Thymus (tissue), 11 donors: ENCODE measurements at regions not wholly inside any gene's neighbourhood (a gene's known extent, or its start where the extent isn't known, plus 50 kb on each side); places are given as distances from the start of the nearest gene placed in this dataset.

ENCODE experiments used
- DNase-seq, 9 donors: peaks; one replicate each; pipeline ENCODE4 v3.0.0-alpha.2; 2013; ENCODE audit warnings: low spot score in 9 of 9, low read depth in 6 of 9, missing footprints in 1 of 9
- H3K27ac ChIP-seq, 2 donors: one replicate each; pipeline ENCODE4 v1.5.1; 2013; ENCODE audit warnings: control low read depth in 1 of 2, low read depth in 1 of 2, low read length in 1 of 2, mild to moderate bottlenecking in 1 of 2, moderate library complexity in 1 of 2
- H3K27me3 ChIP-seq, 2 donors: one replicate each; pipeline ENCODE4 v1.5.1; 2013; ENCODE audit warnings: low read length in 1 of 2; ENCODE audit not compliant: control insufficient read depth in 2 of 2, insufficient read depth in 1 of 2
- H3K36me3 ChIP-seq, 2 donors: one replicate each; pipeline ENCODE4 v1.5.1; 2013; ENCODE audit warnings: low read length in 1 of 2, mild to moderate bottlenecking in 1 of 2, moderate library complexity in 1 of 2; ENCODE audit not compliant: control insufficient read depth in 2 of 2, insufficient read depth in 2 of 2
- H3K4me1 ChIP-seq, 2 donors: one replicate each; pipeline ENCODE4 v1.5.1; 2013; ENCODE audit warnings: low read length in 2 of 2; ENCODE audit not compliant: control insufficient read depth in 2 of 2, insufficient read depth in 2 of 2
- H3K4me3 ChIP-seq, 2 donors: one replicate each; pipeline ENCODE4 v1.5.1; 2013; ENCODE audit warnings: low read length in 2 of 2, control low read depth in 1 of 2, mild to moderate bottlenecking in 1 of 2
- H3K9me3 ChIP-seq, 2 donors: one replicate each; pipeline ENCODE4 v1.5.1; 2013; ENCODE audit warnings: low read length in 1 of 2, mild to moderate bottlenecking in 1 of 2; ENCODE audit not compliant: control insufficient read depth in 2 of 2, insufficient read depth in 1 of 2
- WGBS: extraction: QIAGEN DNeasy Blood & Tissue Kit; methylation state at CpG from one replicate; pipeline ENCODE4 v1.1.7; 2013; 5-methylcytosine and 5-hydroxymethylcytosine counted together
- donor health status: healthy.

DNA sequence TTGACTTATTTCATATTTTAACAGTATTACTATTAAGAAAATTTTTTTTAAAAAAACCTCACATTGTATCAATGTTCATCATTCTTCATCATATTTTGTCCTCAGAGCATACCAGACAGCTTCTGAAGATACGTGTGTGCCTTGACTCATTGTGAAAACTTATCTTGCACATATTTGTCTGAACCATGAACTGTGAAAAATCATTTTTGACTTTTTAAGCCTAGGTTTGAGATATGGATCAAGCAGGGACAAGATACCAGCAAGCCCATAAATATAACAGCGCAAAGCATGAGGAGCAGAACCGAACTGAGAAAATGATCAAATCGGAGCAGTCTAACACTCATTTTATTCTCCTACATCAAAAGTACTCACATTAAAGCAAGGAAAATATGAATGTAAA is 506.0 kb downstream of the BRINP3 start:
- WGBS = 92% methylated on average over 4 of the region's 4 CpGs
- Histone ChIP-seq H3K27ac (no peak overlapping the region), H3K27me3 (no peaks in the 10 kb centered on the region), H3K4me3 (no peak overlapping the region), H3K4me1 (no peaks in the 10 kb centered on the region), H3K9me3 (no peaks in the 10 kb centered on the region), H3K36me3 (no peaks in the 10 kb centered on the region)
- no peak for DNase-seq

DNA sequence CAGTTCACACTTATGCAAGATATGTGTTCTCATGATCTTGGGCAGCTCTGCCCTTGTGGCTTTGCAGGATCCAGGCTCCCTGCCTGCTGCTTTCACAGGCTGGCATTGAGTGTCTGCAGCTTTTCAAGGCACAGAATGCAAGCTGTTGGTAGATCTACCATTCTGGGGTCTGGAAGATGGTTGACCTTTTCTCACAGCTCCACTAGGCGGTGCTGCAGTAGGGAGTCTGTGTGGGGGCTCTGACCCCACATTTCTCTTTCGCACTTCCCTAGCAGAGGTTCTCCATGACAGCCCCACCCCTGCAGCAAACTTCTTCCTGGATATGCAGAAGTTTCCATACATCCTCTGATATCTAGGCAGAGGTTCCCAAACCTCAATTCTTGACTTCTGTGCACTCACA is 500.5 kb downstream of the BRINP3 start:
- Histone ChIP-seq H3K36me3 (no peaks in the 10 kb centered on the region), H3K27ac (no peak overlapping the region), H3K9me3 (peaks cover 0 to 7% of the 10 kb centered on the region in 2 donors), H3K27me3 (no peaks in the 10 kb centered on the region), H3K4me1 (no peaks in the 10 kb centered on the region), H3K4me3 (no peak overlapping the region)
- 89% methylated on average over 2 of the region's 2 CpGs for WGBS
- no peak for DNase-seq

DNA sequence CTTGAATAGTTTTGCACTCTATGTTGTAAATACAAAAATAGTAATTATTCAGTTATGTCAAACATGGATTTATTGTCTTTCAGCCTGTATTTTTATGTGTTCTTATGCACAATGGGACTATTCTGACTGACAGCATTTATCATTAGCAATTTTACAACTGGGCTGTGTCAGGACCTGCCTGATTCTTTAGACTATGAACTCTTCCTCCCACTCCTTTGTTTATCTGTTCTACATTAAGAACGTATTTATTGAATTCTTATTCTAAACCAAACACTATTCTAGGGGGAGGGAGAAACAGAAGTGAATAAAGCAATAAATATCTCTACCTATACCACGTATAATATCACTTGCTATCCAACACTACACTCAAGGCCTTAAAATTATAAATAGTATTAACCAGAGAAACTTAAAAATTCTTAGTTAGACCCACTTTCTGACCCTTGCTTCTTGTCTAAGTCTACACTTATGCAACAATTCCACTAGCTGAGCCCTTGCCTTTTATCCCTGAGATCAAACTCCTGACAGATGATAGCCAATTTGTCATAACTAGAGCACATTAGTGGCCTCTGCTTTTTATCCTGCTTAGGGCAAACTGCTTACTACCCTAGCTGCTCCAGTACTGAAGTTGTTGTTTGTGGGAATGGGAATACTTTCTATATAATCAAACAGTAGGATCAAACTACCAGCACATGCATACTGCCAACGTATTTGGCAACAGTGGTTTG is 494.3 kb downstream of the BRINP3 start:
- no peaks in the 10 kb centered on the region for H3K4me1 ChIP-seq
- no peaks in the 10 kb centered on the region for H3K27me3 ChIP-seq
- H3K4me3 ChIP-seq = no peak overlapping the region
- H3K36me3 ChIP-seq = no peaks in the 10 kb centered on the region
- H3K9me3 ChIP-seq = no peaks in the 10 kb centered on the region
- 85% methylated on average over 3 of the region's 3 CpGs for WGBS
- no peak overlapping the region for H3K27ac ChIP-seq
- DNase-seq = no peak

DNA sequence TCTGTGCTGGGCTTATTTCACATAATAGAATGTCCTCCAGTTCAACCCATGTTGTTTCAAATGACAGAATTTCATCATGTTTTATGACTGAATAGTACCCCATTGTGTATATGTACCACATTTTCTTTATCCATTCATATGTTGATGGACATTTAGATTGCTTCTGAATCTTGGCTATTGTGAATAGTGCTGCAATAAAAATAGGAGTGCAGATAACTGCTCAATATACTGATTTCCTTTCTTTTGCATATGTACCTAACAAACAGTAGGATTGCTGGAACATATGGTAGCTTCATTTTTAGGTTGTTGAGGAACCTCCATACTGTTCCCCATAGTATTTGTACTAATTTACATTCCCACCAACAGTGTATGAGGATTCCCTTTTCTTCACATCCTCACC is 491.1 kb downstream of the BRINP3 start:
- Histone ChIP-seq H3K9me3 (no peaks in the 10 kb centered on the region), H3K36me3 (no peaks in the 10 kb centered on the region), H3K4me1 (no peaks in the 10 kb centered on the region), H3K4me3 (no peak overlapping the region), H3K27me3 (no peaks in the 10 kb centered on the region), H3K27ac (no peak overlapping the region)
- no peak for DNase-seq

DNA sequence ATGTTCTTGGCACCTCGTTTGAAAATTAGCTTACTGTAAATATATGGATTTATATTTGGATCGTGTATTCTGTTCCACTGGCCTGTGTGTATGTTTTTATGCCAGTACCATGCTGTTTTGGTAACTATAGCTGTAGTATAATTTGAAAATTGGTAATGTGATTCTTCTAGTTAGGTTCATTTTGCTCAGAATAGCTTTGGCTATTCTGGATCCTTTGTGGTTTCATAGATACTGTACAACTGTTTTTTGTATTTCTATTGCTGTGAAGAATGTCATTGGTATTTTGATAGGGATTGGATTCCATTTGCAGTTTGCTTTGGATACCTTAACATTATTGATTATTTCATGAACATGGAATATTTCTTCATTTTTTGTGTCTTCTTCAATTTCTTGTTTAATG is 490.2 kb downstream of the BRINP3 start:
- Histone ChIP-seq H3K36me3 (no peaks in the 10 kb centered on the region), H3K27me3 (no peaks in the 10 kb centered on the region), H3K4me1 (no peaks in the 10 kb centered on the region), H3K9me3 (no peaks in the 10 kb centered on the region), H3K27ac (no peak overlapping the region), H3K4me3 (no peak overlapping the region)
- DNase-seq = no peak
- 88% methylated on average over 2 of the region's 2 CpGs for WGBS

DNA sequence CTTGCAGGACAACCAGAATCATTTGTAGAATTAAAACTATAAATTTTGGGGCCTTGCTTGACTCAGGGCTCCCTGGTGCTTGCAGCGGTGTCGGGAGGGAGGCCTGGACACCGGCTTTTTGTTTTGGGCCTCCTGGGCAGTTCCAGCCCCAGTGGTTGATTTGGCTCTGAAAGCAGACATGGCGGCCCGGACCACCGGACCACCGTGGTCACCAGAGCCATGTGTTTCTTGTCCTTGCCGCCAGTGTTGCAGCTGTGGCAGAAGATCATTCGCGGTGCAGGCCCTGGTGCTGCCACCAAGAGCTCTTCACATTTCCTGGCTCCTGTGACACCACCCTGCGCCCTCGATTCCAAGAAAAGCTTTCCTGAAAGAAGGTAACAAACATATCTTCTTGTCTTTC is 484.8 kb downstream of the BRINP3 start:
- H3K27ac ChIP-seq = no peak overlapping the region
- peaks cover 0 to 4% of the 10 kb centered on the region in 2 donors for H3K9me3 ChIP-seq
- DNase-seq = no peak
- WGBS = 91% methylated on average over 12 of the region's 12 CpGs
- no peak overlapping the region for H3K4me3 ChIP-seq
- H3K36me3 ChIP-seq = no peaks in the 10 kb centered on the region
- H3K27me3 ChIP-seq = no peaks in the 10 kb centered on the region
- H3K4me1 ChIP-seq = no peaks in the 10 kb centered on the region

DNA sequence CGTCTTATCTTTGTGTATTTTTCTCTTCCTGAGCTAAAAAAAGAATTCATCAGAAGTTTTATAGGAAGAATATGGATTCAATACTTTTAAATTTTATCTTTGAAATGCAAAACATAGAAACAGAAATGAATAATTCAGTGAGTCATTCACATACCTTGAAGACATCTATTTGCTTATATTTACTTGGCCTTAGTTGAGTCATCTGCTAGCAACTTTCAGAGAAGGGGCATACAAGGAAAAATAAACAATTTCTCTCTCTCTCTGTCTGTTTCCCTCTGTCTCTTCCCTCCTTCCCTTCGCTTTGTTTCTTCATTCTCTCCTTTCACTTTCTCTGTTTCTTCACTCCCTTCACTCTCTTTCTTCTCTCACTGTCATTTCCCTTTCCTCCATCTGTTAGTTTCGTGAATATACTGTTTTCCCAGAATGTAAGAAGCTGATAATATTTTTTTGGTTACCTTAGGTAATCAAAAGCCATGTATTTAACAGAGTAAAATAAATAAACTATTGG is 477.2 kb downstream of the BRINP3 start:
- Histone ChIP-seq H3K27ac (no peak overlapping the region), H3K4me3 (no peak overlapping the region), H3K36me3 (no peaks in the 10 kb centered on the region), H3K27me3 (no peaks in the 10 kb centered on the region), H3K9me3 (no peaks in the 10 kb centered on the region), H3K4me1 (no peaks in the 10 kb centered on the region)
- 85% methylated on average over 3 of the region's 3 CpGs for WGBS
- DNase-seq = no peak

DNA sequence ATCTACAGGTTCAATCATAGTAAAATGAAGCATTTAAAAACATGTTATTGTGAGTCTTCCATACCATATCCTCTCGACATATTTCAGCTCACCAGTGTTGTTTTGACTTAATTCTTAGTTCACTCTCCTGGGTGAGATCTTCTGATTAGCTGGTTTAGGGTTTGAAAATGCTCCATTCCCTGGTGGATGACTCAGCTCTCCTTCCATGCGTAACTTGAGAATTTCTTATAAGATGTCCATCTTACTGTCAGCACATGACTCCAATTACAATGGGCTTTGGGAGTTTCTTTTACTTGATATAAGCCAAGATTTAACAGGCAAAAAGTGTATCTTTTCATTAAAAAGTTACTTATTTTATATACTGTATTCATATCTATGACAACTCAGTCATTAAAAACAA is 476.5 kb downstream of the BRINP3 start:
- Histone ChIP-seq H3K36me3 (no peaks in the 10 kb centered on the region), H3K9me3 (no peaks in the 10 kb centered on the region), H3K4me1 (no peaks in the 10 kb centered on the region), H3K27me3 (no peaks in the 10 kb centered on the region), H3K27ac (no peak overlapping the region), H3K4me3 (no peak overlapping the region)
- no peak for DNase-seq
- WGBS = 92% methylated on average over 2 of the region's 2 CpGs

DNA sequence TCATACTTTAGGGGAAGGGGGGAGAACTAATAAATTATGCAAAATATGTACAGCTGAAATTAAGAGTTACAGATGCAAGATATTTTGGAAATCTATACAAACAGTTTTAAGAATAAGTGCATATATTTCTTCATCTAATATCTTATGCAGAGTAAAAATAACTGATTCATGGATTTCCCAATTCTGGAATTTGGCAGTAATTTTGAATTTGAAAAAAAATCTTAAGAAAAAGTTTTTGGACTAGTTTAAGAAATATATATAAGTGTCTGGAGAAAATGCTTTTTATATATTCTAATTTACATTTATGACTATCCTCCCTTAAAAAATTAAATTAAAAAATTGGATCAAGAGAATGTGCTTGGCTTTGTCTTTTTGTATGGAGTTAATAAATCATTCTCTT is 474.3 kb downstream of the BRINP3 start:
- H3K9me3 ChIP-seq = no peaks in the 10 kb centered on the region
- H3K27ac ChIP-seq = no peak overlapping the region
- H3K4me3 ChIP-seq = no peak overlapping the region
- DNase-seq = no peak
- no peaks in the 10 kb centered on the region for H3K4me1 ChIP-seq
- H3K36me3 ChIP-seq = no peaks in the 10 kb centered on the region
- no peaks in the 10 kb centered on the region for H3K27me3 ChIP-seq
